ENCODE measurements at regions not wholly inside any gene's neighbourhood (a gene's known extent, or its start where the extent isn't known, plus 50 kb on each side); places are given as distances from the start of the nearest gene placed in this dataset.

GRCh38 chr4:53816561-53816960, 225.3 kb upstream of the LNX1 start:
- no peak for DNase-seq (ENCODE audit: low spot score)
- H3K9me3 Mint-ChIP-seq = no peaks in the 10 kb centered on the region
- no peak overlapping the region for H3K27ac Mint-ChIP-seq
- no peak overlapping the region for H3K4me3 Mint-ChIP-seq (ENCODE audit: low read depth)
- no peaks in the 10 kb centered on the region for H3K36me3 Mint-ChIP-seq (ENCODE audit: low read depth)
- intact Hi-C loops (cut with micrococcal nuclease) = no loop called here
- H3K4me1 Mint-ChIP-seq (ENCODE audit: low read depth) = no peaks in the 10 kb centered on the region
- peaks cover 3% of the 10 kb centered on the region for H3K27me3 Mint-ChIP-seq (ENCODE audit: low read depth)

GRCh38 chr4:53815281-53815680, 224.0 kb upstream of the LNX1 start:
- H3K27ac Mint-ChIP-seq = no peak overlapping the region
- intact Hi-C loops (cut with micrococcal nuclease) = no loop called here
- peaks cover 3% of the 10 kb centered on the region for H3K27me3 Mint-ChIP-seq (ENCODE audit: low read depth)
- H3K4me3 Mint-ChIP-seq (ENCODE audit: low read depth) = no peak overlapping the region
- no peaks in the 10 kb centered on the region for H3K4me1 Mint-ChIP-seq (ENCODE audit: low read depth)
- no peaks in the 10 kb centered on the region for H3K36me3 Mint-ChIP-seq (ENCODE audit: low read depth)
- no peaks in the 10 kb centered on the region for H3K9me3 Mint-ChIP-seq
- DNase-seq (ENCODE audit: low spot score) = no peak

GRCh38 chr4:53813998-53814397, 222.7 kb upstream of the LNX1 start:
- Mint-ChIP-seq H3K36me3 (ENCODE audit: low read depth) (no peaks in the 10 kb centered on the region), H3K4me1 (ENCODE audit: low read depth) (no peaks in the 10 kb centered on the region), H3K27ac (no peak overlapping the region), H3K27me3 (ENCODE audit: low read depth) (peaks cover 3% of the 10 kb centered on the region), H3K9me3 (no peaks in the 10 kb centered on the region), H3K4me3 (ENCODE audit: low read depth) (no peak overlapping the region)
- no peak for DNase-seq (ENCODE audit: low spot score)
- intact Hi-C loops (cut with micrococcal nuclease) = no loop called here

- Mint-ChIP-seq H3K4me1 (ENCODE audit: low read depth) (no peaks in the 10 kb centered on the region), H3K27ac (no peak overlapping the region), H3K36me3 (ENCODE audit: low read depth) (no peaks in the 10 kb centered on the region), H3K4me3 (ENCODE audit: low read depth) (no peak overlapping the region), H3K9me3 (no peaks in the 10 kb centered on the region), H3K27me3 (ENCODE audit: low read depth) (no peaks in the 10 kb centered on the region)
- intact Hi-C loops (cut with micrococcal nuclease) = no loop called here
- no peak for DNase-seq (ENCODE audit: low spot score)
Measured at GRCh38 chr4:53810643-53811042, 219.4 kb upstream of the LNX1 start.

GRCh38 chr4:53809816-53810215, 218.5 kb upstream of the LNX1 start:
- Mint-ChIP-seq H3K27ac (no peak overlapping the region), H3K4me3 (ENCODE audit: low read depth) (no peak overlapping the region), H3K27me3 (ENCODE audit: low read depth) (no peaks in the 10 kb centered on the region), H3K36me3 (ENCODE audit: low read depth) (no peaks in the 10 kb centered on the region), H3K4me1 (ENCODE audit: low read depth) (no peaks in the 10 kb centered on the region), H3K9me3 (no peaks in the 10 kb centered on the region)
- intact Hi-C loops (cut with micrococcal nuclease) = no loop called here
- no peak for DNase-seq (ENCODE audit: low spot score)

- no peak for DNase-seq (ENCODE audit: low spot score)
- H3K9me3 Mint-ChIP-seq = no peaks in the 10 kb centered on the region
- no peaks in the 10 kb centered on the region for H3K4me1 Mint-ChIP-seq (ENCODE audit: low read depth)
- no peaks in the 10 kb centered on the region for H3K27me3 Mint-ChIP-seq (ENCODE audit: low read depth)
- no peak overlapping the region for H3K4me3 Mint-ChIP-seq (ENCODE audit: low read depth)
- H3K27ac Mint-ChIP-seq = no peak overlapping the region
- intact Hi-C loops (cut with micrococcal nuclease) = loop anchor here (2.0 kb wide), 1 partner anchor 608 kb away; no protein-coding TSS in a partner anchor
- H3K36me3 Mint-ChIP-seq (ENCODE audit: low read depth) = no peaks in the 10 kb centered on the region
Measured at GRCh38 chr4:53805291-53805690, 214.0 kb upstream of the LNX1 start.

- Mint-ChIP-seq H3K27me3 (ENCODE audit: low read depth) (no peaks in the 10 kb centered on the region), H3K27ac (no peak overlapping the region), H3K9me3 (no peaks in the 10 kb centered on the region), H3K4me1 (ENCODE audit: low read depth) (no peaks in the 10 kb centered on the region), H3K36me3 (ENCODE audit: low read depth) (no peaks in the 10 kb centered on the region), H3K4me3 (ENCODE audit: low read depth) (no peak overlapping the region)
- no peak for DNase-seq (ENCODE audit: low spot score)
- intact Hi-C loops (cut with micrococcal nuclease) = loop anchor here (2.0 kb wide), 1 partner anchor 608 kb away; no protein-coding TSS in a partner anchor
Measured at GRCh38 chr4:53804719-53805118, 213.4 kb upstream of the LNX1 start.

- H3K9me3 Mint-ChIP-seq = no peaks in the 10 kb centered on the region
Measured at GRCh38 chr4:53802500-53802899, 211.2 kb upstream of the LNX1 start.

GRCh38 chr4:53801373-53801772, 210.1 kb upstream of the LNX1 start:
- no peak for DNase-seq (ENCODE audit: low spot score)
- Mint-ChIP-seq H3K9me3 (no peaks in the 10 kb centered on the region), H3K36me3 (ENCODE audit: low read depth) (no peaks in the 10 kb centered on the region), H3K4me1 (ENCODE audit: low read depth) (no peaks in the 10 kb centered on the region), H3K4me3 (ENCODE audit: low read depth) (no peak overlapping the region), H3K27me3 (ENCODE audit: low read depth) (no peaks in the 10 kb centered on the region), H3K27ac (no peak overlapping the region)
- intact Hi-C loops (cut with micrococcal nuclease) = no loop called here

More at GRCh38 chr4:53802500-53802899, 211.2 kb upstream of the LNX1 start:
- H3K27me3 Mint-ChIP-seq (ENCODE audit: low read depth) = no peaks in the 10 kb centered on the region
- H3K4me1 Mint-ChIP-seq (ENCODE audit: low read depth) = no peaks in the 10 kb centered on the region
- H3K36me3 Mint-ChIP-seq (ENCODE audit: low read depth) = no peaks in the 10 kb centered on the region
- H3K27ac Mint-ChIP-seq = no peak overlapping the region
- H3K4me3 Mint-ChIP-seq (ENCODE audit: low read depth) = no peak overlapping the region
- intact Hi-C loops (cut with micrococcal nuclease) = no loop called here
- DNase-seq (ENCODE audit: low spot score) = no peak

- intact Hi-C loops (cut with micrococcal nuclease) = no loop called here
- no peak for DNase-seq (ENCODE audit: low spot score)
- H3K9me3 Mint-ChIP-seq = no peaks in the 10 kb centered on the region
- no peak overlapping the region for H3K4me3 Mint-ChIP-seq (ENCODE audit: low read depth)
- no peaks in the 10 kb centered on the region for H3K27me3 Mint-ChIP-seq (ENCODE audit: low read depth)
- no peak overlapping the region for H3K27ac Mint-ChIP-seq
- H3K36me3 Mint-ChIP-seq (ENCODE audit: low read depth) = no peaks in the 10 kb centered on the region
- H3K4me1 Mint-ChIP-seq (ENCODE audit: low read depth) = no peaks in the 10 kb centered on the region
Measured at GRCh38 chr4:53800741-53801140, 209.5 kb upstream of the LNX1 start.

GRCh38 chr4:53793096-53793495, 201.8 kb upstream of the LNX1 start:
- H3K9me3 Mint-ChIP-seq = no peaks in the 10 kb centered on the region
- no peaks in the 10 kb centered on the region for H3K36me3 Mint-ChIP-seq (ENCODE audit: low read depth)
- H3K27ac Mint-ChIP-seq = no peak overlapping the region
- H3K27me3 Mint-ChIP-seq (ENCODE audit: low read depth) = peaks cover 2% of the 10 kb centered on the region
- DNase-seq (ENCODE audit: low spot score) = no peak
- no peaks in the 10 kb centered on the region for H3K4me1 Mint-ChIP-seq (ENCODE audit: low read depth)
- no peak overlapping the region for H3K4me3 Mint-ChIP-seq (ENCODE audit: low read depth)
- intact Hi-C loops (cut with micrococcal nuclease) = no loop called here

GRCh38 chr4:53790286-53790685, 199.0 kb upstream of the LNX1 start:
- no peak for DNase-seq (ENCODE audit: low spot score)
- Mint-ChIP-seq H3K4me1 (ENCODE audit: low read depth) (no peaks in the 10 kb centered on the region), H3K36me3 (ENCODE audit: low read depth) (no peaks in the 10 kb centered on the region), H3K27me3 (ENCODE audit: low read depth) (peaks cover 2% of the 10 kb centered on the region), H3K27ac (no peak overlapping the region), H3K9me3 (no peaks in the 10 kb centered on the region), H3K4me3 (ENCODE audit: low read depth) (no peak overlapping the region)
- intact Hi-C loops (cut with micrococcal nuclease) = no loop called here

- Mint-ChIP-seq H3K9me3 (no peaks in the 10 kb centered on the region), H3K4me3 (ENCODE audit: low read depth) (no peak overlapping the region), H3K27me3 (ENCODE audit: low read depth) (no peaks in the 10 kb centered on the region), H3K27ac (no peak overlapping the region), H3K36me3 (ENCODE audit: low read depth) (no peaks in the 10 kb centered on the region), H3K4me1 (ENCODE audit: low read depth) (no peaks in the 10 kb centered on the region)
- intact Hi-C loops (cut with micrococcal nuclease) = no loop called here
- DNase-seq (ENCODE audit: low spot score) = no peak
Measured at GRCh38 chr4:53788621-53789020, 197.3 kb upstream of the LNX1 start.

GRCh38 chr4:53788011-53788410, 196.7 kb upstream of the LNX1 start:
- no peaks in the 10 kb centered on the region for H3K36me3 Mint-ChIP-seq (ENCODE audit: low read depth)
- no peaks in the 10 kb centered on the region for H3K4me1 Mint-ChIP-seq (ENCODE audit: low read depth)
- intact Hi-C loops (cut with micrococcal nuclease) = no loop called here
- no peaks in the 10 kb centered on the region for H3K9me3 Mint-ChIP-seq
- no peak overlapping the region for H3K27ac Mint-ChIP-seq
- no peaks in the 10 kb centered on the region for H3K27me3 Mint-ChIP-seq (ENCODE audit: low read depth)
- DNase-seq (ENCODE audit: low spot score) = no peak
- H3K4me3 Mint-ChIP-seq (ENCODE audit: low read depth) = no peak overlapping the region
